Right atrium auricular region (tissue), 2 donors: ENCODE measurements at regions not wholly inside any gene's neighbourhood (a gene's known extent, or its start where the extent isn't known, plus 50 kb on each side); places are given as distances from the start of the nearest gene placed in this dataset.
"Not testable (repeated sequence)": the region's sequence is repeated elsewhere in the genome, so short reads cannot be mapped to it uniquely, and the experiment has no call there.

Experiments used
- DNase-seq: peaks from one replicate; pipeline ENCODE4 v3.0.0-alpha.2; 2019; ENCODE audit warnings: low spot score
- H3K27ac ChIP-seq, 2 donors: fragments of 200-600 bp; sonication (generic); 1 replicate in 1 of 2; 2 replicates in 1 of 2; pipeline ENCODE4 v1.5.1; 2016 to 2019
- H3K27me3 ChIP-seq, 2 donors: fragments of 200-600 bp; sonication (generic); one replicate each; pipeline versions ENCODE4 v1.5.1 to v1.6.0; 2017 to 2019
- H3K36me3 ChIP-seq: fragments of 200-600 bp; sonication (generic); one replicate; pipeline ENCODE4 v1.5.1; 2016
- H3K4me1 ChIP-seq, 2 donors: fragments of 200-600 bp; sonication (generic); one replicate each; pipeline versions ENCODE4 v1.5.1 to v1.6.0; 2017 to 2019
- H3K4me3 ChIP-seq, 2 donors: fragments of 200-600 bp; sonication (generic); 1 replicate in 1 of 2; 2 replicates in 1 of 2; pipeline ENCODE4 v1.5.1; 2017 to 2019; ENCODE audit warnings: mild to moderate bottlenecking in 1 of 2, moderate library complexity in 1 of 2
- H3K9me3 ChIP-seq, 2 donors: fragments of 200-600 bp; sonication (generic); one replicate each; pipeline ENCODE4 v1.5.1; 2019
- CTCF ChIP-seq, 2 donors: fragments of 200-600 bp; sonication (generic); IDR thresholded peaks; one replicate each; pipeline ENCODE4 v1.5.1; 2019; ENCODE audit warnings: antibody characterized with exemption in 2 of 2

- DNase-seq: no peak
- Histone ChIP-seq H3K36me3 (no peaks in the 10 kb centered on the region), H3K4me1 (no peaks in the 10 kb centered on the region), H3K4me3 (no peak overlapping the region), H3K27ac (no peak overlapping the region), H3K27me3 (no peaks in the 10 kb centered on the region), H3K9me3 (peaks cover 0 to 7% of the 10 kb centered on the region in 2 donors)
- TF ChIP-seq CTCF (IDR thresholded peaks at IDR 0.05): no peak
Observed at GRCh38 chrX:856566-857290, 226.1 kb downstream of the SHOX start.

- no peak overlapping the region for H3K27ac ChIP-seq
- no peak for TF ChIP-seq CTCF (IDR thresholded peaks at IDR 0.05)
- no peaks in the 10 kb centered on the region for H3K36me3 ChIP-seq
- DNase-seq: no peak
- no peaks in the 10 kb centered on the region for H3K9me3 ChIP-seq
- H3K4me1 ChIP-seq: no peaks in the 10 kb centered on the region
- no peak overlapping the region for H3K4me3 ChIP-seq
- no peaks in the 10 kb centered on the region for H3K27me3 ChIP-seq
Observed at GRCh38 chrX:853304-853703, 222.7 kb downstream of the SHOX start.

GRCh38 chrX:850471-850916 is 219.9 kb downstream of the SHOX start:
- no peak for TF ChIP-seq CTCF (IDR thresholded peaks at IDR 0.05)
- H3K27ac ChIP-seq: no peak overlapping the region
- no peak overlapping the region for H3K4me3 ChIP-seq
- no peaks in the 10 kb centered on the region for H3K36me3 ChIP-seq
- H3K4me1 ChIP-seq: no peaks in the 10 kb centered on the region
- no peaks in the 10 kb centered on the region for H3K9me3 ChIP-seq
- DNase-seq: no peak
- H3K27me3 ChIP-seq: no peaks in the 10 kb centered on the region

- Histone ChIP-seq H3K27me3 (no peaks in the 10 kb centered on the region), H3K4me3 (no peak overlapping the region), H3K36me3 (no peaks in the 10 kb centered on the region), H3K27ac (no peak overlapping the region), H3K4me1 (no peaks in the 10 kb centered on the region), H3K9me3 (no peaks in the 10 kb centered on the region)
- no peak for DNase-seq
- TF ChIP-seq CTCF (IDR thresholded peaks at IDR 0.05): no peak
Observed at GRCh38 chrX:848386-848785, 217.8 kb downstream of the SHOX start.

- no peaks in the 10 kb centered on the region for H3K4me1 ChIP-seq
- H3K36me3 ChIP-seq: no peaks in the 10 kb centered on the region
- no peak for TF ChIP-seq CTCF (IDR thresholded peaks at IDR 0.05)
- H3K9me3 ChIP-seq: no peaks in the 10 kb centered on the region
- no peaks in the 10 kb centered on the region for H3K27me3 ChIP-seq
- no peak for DNase-seq
- no peak overlapping the region for H3K4me3 ChIP-seq
- H3K27ac ChIP-seq: no peak overlapping the region
Observed at GRCh38 chrX:843306-843705, 212.7 kb downstream of the SHOX start.

- no peak for TF ChIP-seq CTCF (IDR thresholded peaks at IDR 0.05)
- DNase-seq: no peak
- no peaks in the 10 kb centered on the region for H3K36me3 ChIP-seq
- no peak overlapping the region for H3K27ac ChIP-seq
- H3K4me3 ChIP-seq: no peak overlapping the region
- peaks cover 0 to 16% of the 10 kb centered on the region in 2 donors for H3K9me3 ChIP-seq
- no peaks in the 10 kb centered on the region for H3K4me1 ChIP-seq
- H3K27me3 ChIP-seq: no peaks in the 10 kb centered on the region
Observed at GRCh38 chrX:840556-840955, 210.0 kb downstream of the SHOX start.

GRCh38 chrX:838666-839065 is 208.1 kb downstream of the SHOX start:
- not testable (repeated sequence) for H3K27me3 ChIP-seq, H3K4me3 ChIP-seq, H3K36me3 ChIP-seq, H3K27ac ChIP-seq, DNase-seq, H3K4me1 ChIP-seq
- peaks cover 0 to 20% of the 10 kb centered on the region in 2 donors for H3K9me3 ChIP-seq

GRCh38 chrX:835857-836256 is 205.3 kb downstream of the SHOX start:
- not testable (repeated sequence) for H3K27me3 ChIP-seq, H3K36me3 ChIP-seq, H3K4me3 ChIP-seq, H3K27ac ChIP-seq, DNase-seq, H3K4me1 ChIP-seq
- peaks cover 0 to 42% of the 10 kb centered on the region in 2 donors for H3K9me3 ChIP-seq
